ENCODE measurements at regions not wholly inside any gene's neighbourhood (a gene's known extent, or its start where the extent isn't known, plus 50 kb on each side); places are given as distances from the start of the nearest gene placed in this dataset.
A peak's percentile ranks its signal among the peaks of the same experiment; 100 is the strongest.

DNA sequence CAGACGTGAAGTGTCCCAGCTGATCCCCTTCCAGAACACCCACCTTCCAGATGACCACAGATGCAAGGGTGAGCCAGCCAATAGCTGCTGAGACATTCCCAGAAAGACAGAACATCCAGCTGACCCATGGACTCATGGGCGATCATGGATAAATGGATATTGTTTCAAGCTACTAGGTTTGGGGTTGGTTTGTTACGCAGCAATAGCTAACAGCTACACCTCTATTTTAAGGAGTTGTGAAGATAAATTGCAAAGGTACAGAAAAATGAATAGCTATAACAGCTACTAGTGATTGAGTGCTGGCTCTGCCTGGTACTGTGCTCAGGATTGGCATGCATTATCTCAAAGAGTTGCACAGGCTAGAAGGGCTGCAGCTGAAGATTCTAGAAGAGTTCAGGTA is 122.5 kb downstream of the MIAT start:
- H3K4me1 Mint-ChIP-seq: no peaks in the 10 kb centered on the region
- no peak overlapping the region for H3K4me3 Mint-ChIP-seq
- H3K27me3 Mint-ChIP-seq: no peaks in the 10 kb centered on the region
- H3K36me3 Mint-ChIP-seq (ENCODE audit: low read depth): peaks cover 96% of the 10 kb centered on the region
- no peak overlapping the region for H3K27ac Mint-ChIP-seq
- ATAC-seq (replicated peaks): no peak
- no peaks in the 10 kb centered on the region for H3K9me3 Mint-ChIP-seq

DNA sequence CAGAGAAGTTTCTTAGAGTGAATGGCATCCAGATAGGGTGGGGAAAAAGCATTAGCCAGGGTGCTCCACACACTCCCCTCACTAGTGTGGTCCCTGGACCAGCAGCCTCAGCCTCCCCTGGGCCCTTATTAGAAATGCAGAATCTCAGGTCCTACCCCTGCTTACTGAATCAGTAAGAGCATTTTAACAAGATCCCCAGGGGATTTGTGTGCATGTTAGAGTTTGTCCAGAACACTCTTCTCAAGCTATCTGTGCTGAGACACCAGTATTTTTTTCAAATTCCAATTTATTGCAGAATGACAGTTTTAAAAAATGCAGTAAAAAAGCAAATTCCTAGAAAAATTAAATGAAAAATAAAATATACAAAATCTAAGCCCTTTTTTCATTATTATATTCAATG is 123.1 kb downstream of the MIAT start:
- H3K27ac Mint-ChIP-seq: no peak overlapping the region
- ATAC-seq (replicated peaks): no peak
- H3K27me3 Mint-ChIP-seq: no peaks in the 10 kb centered on the region
- peaks cover 96% of the 10 kb centered on the region for H3K36me3 Mint-ChIP-seq (ENCODE audit: low read depth)
- no peaks in the 10 kb centered on the region for H3K4me1 Mint-ChIP-seq
- H3K4me3 Mint-ChIP-seq: no peak overlapping the region
- H3K9me3 Mint-ChIP-seq: no peaks in the 10 kb centered on the region

DNA sequence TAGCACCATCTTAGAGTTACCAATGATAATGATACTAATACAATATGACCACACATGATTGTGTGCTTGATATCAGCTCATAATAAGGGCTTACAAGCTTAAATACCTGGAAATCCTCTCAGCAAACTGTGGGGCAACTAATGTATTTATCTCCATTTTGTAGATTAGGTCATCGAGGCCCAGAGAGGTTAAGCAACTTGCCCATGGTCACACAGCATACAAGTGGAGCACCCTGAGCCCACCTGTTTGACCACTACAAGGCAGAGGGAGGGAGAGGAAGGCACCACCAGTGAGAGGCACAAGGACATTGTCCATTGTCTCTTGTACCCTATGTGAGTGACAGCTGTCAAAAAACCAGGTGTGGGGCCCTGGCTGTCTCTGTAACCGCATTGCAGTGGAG is 123.7 kb downstream of the MIAT start:
- peaks cover 95% of the 10 kb centered on the region for H3K36me3 Mint-ChIP-seq (ENCODE audit: low read depth)
- no peak for ATAC-seq (replicated peaks)
- no peaks in the 10 kb centered on the region for H3K4me1 Mint-ChIP-seq
- H3K9me3 Mint-ChIP-seq: no peaks in the 10 kb centered on the region
- H3K4me3 Mint-ChIP-seq: no peak overlapping the region
- no peak overlapping the region for H3K27ac Mint-ChIP-seq
- no peaks in the 10 kb centered on the region for H3K27me3 Mint-ChIP-seq

DNA sequence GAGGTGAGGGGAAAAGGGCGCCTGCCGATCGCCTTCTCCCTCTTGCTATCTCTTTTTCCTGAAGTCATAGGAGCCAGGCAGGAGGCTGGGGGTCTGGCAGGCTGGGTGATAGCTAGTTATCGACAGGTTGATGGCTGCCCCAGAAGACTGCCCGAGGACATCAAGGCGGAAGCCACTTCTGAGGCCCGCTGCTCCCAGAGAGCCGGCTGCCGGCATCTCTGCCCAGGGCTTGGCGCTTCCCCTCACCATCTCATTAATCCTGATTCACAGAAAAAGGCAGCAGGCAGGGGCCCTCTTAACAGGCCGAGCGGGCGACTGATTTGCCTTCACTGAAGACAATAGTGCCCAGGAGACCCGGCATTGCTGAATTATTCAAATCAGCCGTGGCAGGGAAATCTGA is 124.2 kb downstream of the MIAT start:
- no peaks in the 10 kb centered on the region for H3K27me3 Mint-ChIP-seq
- no peaks in the 10 kb centered on the region for H3K4me1 Mint-ChIP-seq
- no peak overlapping the region for H3K4me3 Mint-ChIP-seq
- H3K36me3 Mint-ChIP-seq (ENCODE audit: low read depth): peaks cover 93% of the 10 kb centered on the region
- no peaks in the 10 kb centered on the region for H3K9me3 Mint-ChIP-seq
- no peak overlapping the region for H3K27ac Mint-ChIP-seq
- no peak for ATAC-seq (replicated peaks)

DNA sequence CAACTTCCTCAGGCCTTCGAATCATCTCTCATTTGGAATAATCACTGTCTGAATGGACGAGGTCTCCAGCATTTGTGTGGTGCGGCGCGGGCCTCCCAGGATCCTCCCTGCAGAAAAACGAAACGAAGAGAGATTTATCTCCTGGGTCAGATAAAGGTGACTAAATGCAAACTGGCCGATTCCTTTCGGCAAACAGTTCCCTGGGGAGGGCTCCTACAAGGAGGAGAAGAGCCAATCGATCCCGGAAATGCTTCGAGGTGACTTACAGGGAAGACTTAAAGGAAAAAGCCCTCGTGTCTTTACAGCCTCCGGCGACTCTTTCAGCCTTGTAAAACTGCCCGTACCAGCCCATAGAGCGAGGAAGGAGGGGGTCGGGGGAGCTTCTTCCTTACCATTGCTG is 126.5 kb downstream of the MIAT start:
- ATAC-seq (replicated peaks): no peak
- no peaks in the 10 kb centered on the region for H3K27me3 Mint-ChIP-seq
- H3K4me3 Mint-ChIP-seq: no peak overlapping the region
- no peaks in the 10 kb centered on the region for H3K9me3 Mint-ChIP-seq
- no peak overlapping the region for H3K27ac Mint-ChIP-seq
- peaks cover 82% of the 10 kb centered on the region for H3K36me3 Mint-ChIP-seq (ENCODE audit: low read depth)
- H3K4me1 Mint-ChIP-seq: no peaks in the 10 kb centered on the region

DNA sequence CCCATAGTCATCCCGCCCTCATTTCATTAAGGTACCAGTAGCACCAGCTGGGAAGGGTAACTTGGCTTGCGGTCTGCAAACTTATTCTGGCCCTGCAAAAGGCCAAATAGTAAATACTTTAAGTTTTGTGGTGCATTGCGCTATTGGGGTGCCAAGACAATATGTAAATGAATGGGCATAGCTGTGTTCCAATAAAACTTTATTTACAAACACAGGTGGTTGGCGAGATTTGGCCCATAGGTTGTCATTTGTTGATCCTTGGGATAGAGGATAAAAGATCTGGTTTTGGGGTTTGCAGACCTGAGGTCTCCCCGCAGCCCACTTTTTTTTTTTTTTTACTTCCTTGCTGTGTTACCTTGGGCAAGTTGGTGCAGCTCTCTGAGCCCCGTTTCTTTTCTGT is 127.4 kb downstream of the MIAT start:
- peaks cover 82% of the 10 kb centered on the region for H3K36me3 Mint-ChIP-seq (ENCODE audit: low read depth)
- ATAC-seq (replicated peaks): no peak
- no peak overlapping the region for H3K27ac Mint-ChIP-seq

DNA sequence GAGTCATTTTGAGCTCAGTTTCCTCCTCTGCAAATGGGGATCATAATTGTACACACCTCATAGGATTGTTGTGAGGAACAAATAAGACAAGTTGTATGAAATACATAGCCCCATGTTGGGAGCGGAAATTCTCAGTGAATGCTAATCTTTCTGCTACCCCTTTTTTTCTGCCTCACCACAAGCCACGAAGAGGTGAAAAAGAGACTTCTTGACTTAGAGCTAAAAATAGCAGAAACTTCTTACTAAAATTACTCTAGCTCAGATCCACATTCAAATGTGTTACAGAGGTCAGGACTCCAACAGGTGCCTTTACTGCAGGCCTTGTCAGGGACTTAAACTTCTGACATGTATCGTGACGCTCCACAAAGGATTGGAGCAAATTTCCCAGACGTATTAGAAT is 128.5 kb downstream of the MIAT start:
- Mint-ChIP-seq H3K36me3 (ENCODE audit: low read depth) (peaks cover 82% of the 10 kb centered on the region), H3K9me3 (no peaks in the 10 kb centered on the region), H3K4me1 (no peaks in the 10 kb centered on the region), H3K27ac (no peak overlapping the region), H3K4me3 (no peak overlapping the region), H3K27me3 (no peaks in the 10 kb centered on the region)
- no peak for ATAC-seq (replicated peaks)

More for the DNA sequence above, 127.4 kb downstream of the MIAT start:
- Mint-ChIP-seq H3K27me3 (no peaks in the 10 kb centered on the region), H3K4me1 (no peaks in the 10 kb centered on the region), H3K4me3 (no peak overlapping the region), H3K9me3 (no peaks in the 10 kb centered on the region)

DNA sequence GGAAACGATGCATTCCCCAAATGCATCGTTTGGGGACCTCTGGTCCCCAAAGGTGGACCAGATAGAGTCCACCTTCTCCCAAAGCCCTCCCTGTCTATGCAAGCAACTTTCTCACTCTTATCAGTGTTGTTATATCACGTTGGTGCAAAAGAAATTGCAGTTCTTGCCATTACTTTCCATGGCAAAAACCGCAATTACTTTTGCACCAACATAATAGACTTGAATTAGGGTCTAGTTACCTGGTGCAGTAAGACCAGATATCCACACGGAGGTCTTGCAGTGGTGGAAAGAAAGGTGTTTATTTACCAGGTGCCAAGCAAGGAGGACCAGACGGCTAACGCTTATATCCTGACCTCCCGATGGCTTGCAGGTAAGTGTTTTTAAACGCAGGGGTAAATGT is 129.0 kb downstream of the MIAT start:
- Mint-ChIP-seq H3K36me3 (ENCODE audit: low read depth) (peaks cover 83% of the 10 kb centered on the region), H3K9me3 (no peaks in the 10 kb centered on the region), H3K27ac (no peak overlapping the region), H3K4me3 (no peak overlapping the region), H3K4me1 (no peaks in the 10 kb centered on the region), H3K27me3 (no peaks in the 10 kb centered on the region)
- ATAC-seq (replicated peaks): no peak

DNA sequence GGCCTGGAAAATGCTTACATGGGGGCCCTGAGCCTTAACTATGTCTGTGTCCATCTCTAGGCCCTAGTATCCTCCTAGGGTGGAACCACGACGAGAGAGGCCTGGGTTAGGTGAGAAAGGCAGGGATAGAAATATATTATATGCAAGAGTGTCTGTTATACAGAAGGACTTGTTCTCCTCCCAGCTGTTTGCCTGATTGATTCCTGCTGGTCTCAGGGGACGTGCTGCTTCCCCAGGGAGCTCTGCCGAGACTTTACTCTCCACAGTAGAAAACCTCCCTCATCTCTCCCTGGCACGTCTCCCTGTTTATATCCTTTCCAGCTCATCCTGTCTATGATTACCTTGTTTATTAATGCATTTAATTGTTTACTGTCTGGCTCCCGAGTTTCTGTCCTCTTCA is 132.6 kb downstream of the MIAT start:
- no peak for ATAC-seq (replicated peaks)
- Mint-ChIP-seq H3K27me3 (no peaks in the 10 kb centered on the region), H3K27ac (peak overlapping the region; percentile 11), H3K4me1 (peaks cover 5% of the 10 kb centered on the region), H3K4me3 (no peak overlapping the region), H3K9me3 (no peaks in the 10 kb centered on the region), H3K36me3 (ENCODE audit: low read depth) (peaks cover 79% of the 10 kb centered on the region)

DNA sequence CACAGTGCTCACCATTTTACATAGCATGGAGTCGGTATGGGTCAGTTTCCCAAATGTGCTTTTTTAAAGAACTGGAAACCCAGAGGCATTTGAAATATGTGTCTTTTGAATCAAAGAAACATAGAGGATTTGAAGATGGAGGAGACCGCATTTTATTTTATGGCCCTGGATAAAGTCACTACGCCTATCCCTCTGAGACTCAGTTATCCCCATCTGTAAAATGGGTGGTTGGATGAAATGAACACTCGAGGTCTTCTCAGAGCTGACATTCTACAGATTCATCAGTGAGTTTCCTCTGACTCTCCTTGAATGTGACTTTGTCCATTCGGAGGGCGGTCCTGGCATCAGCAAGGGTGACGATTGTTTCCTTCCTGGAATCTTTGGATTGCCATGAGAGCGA is 135.1 kb downstream of the MIAT start:
- Mint-ChIP-seq H3K4me1 (peaks cover 5% of the 10 kb centered on the region), H3K36me3 (ENCODE audit: low read depth) (peaks cover 65% of the 10 kb centered on the region), H3K27ac (no peak overlapping the region), H3K9me3 (no peaks in the 10 kb centered on the region), H3K27me3 (no peaks in the 10 kb centered on the region), H3K4me3 (no peak overlapping the region)
- ATAC-seq (replicated peaks): no peak

DNA sequence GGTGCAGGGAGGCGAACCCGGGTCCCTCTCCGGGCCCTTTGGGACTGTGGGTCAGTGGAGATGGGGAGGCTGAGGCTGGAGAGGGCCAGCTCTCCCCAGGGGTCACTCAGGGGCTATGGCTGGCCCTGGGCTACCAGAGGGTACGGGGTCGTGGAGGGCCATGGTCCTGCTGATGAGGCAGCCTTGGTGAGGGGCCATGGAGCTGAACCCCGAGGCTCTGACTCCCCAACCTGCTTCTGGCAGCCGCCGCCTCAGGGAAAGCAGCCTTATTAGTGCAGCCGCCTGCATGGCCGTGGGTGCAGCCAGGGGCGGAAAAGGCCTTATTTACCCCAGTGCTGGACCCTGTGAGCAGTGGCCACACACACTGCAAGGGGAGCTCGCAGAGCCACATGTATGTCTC is 139.4 kb downstream of the MIAT start:
- ATAC-seq (replicated peaks): no peak
- H3K27me3 Mint-ChIP-seq: no peaks in the 10 kb centered on the region
- peaks cover 31% of the 10 kb centered on the region for H3K36me3 Mint-ChIP-seq (ENCODE audit: low read depth)
- H3K4me1 Mint-ChIP-seq: peaks cover 5% of the 10 kb centered on the region
- H3K9me3 Mint-ChIP-seq: no peaks in the 10 kb centered on the region
- H3K27ac Mint-ChIP-seq: no peak overlapping the region
- no peak overlapping the region for H3K4me3 Mint-ChIP-seq

DNA sequence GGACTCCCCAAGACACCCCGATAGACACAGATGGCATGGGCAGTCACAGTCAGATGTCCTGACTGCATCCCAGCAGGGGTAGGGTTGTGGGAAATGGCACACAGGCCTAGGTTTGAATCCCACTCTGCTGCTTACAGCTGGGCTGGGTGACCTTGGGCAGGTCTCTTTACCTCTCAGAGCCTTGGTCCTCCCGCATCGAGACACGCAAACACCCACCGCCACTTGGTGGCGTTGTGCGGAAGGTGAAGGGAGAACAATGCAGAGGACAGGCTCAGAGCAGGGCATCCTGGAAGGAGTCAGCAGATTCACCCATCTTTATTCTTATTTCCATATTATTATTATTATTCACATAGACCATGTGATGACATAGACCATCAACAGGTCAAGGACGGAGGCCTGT is 140.5 kb downstream of the MIAT start:
- Mint-ChIP-seq H3K27ac (no peak overlapping the region), H3K4me3 (no peak overlapping the region), H3K4me1 (peaks cover 5% of the 10 kb centered on the region), H3K36me3 (ENCODE audit: low read depth) (peaks cover 22% of the 10 kb centered on the region), H3K27me3 (no peaks in the 10 kb centered on the region), H3K9me3 (no peaks in the 10 kb centered on the region)
- no peak for ATAC-seq (replicated peaks)

DNA sequence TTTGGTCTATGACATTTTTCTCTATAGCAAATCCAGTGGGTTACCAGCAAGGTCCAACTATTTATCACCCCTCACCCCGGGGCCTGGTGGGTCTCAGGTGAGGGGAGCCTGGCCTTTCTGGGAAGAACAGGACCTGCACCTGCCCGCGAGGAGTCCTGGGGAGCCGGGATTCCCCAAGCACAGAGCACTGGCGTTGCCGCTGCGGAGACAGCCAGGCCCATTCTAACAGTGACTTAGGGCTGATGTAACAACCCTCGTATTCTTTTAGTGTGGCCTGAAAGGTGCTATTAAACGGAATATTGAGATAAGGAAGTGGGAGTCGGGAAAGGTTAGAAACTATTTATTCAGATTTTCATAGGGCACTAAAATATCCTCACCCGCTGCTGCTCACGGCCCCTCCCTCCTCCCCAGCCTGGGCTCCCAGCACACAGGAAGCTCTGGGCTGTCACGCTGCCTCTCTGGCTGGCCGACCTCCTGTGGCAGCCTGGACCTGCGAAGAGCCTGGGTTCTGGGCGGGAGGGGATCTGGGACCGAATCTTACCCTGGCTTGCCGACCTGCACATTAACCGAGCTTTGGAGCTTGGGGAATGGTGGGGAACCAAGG is 141.2 kb downstream of the MIAT start:
- ATAC-seq (replicated peaks): no peak
- Mint-ChIP-seq H3K36me3 (ENCODE audit: low read depth) (peaks cover 15% of the 10 kb centered on the region), H3K27ac (no peak overlapping the region), H3K4me1 (peaks cover 4% of the 10 kb centered on the region), H3K4me3 (no peak overlapping the region), H3K27me3 (no peaks in the 10 kb centered on the region), H3K9me3 (no peaks in the 10 kb centered on the region)

DNA sequence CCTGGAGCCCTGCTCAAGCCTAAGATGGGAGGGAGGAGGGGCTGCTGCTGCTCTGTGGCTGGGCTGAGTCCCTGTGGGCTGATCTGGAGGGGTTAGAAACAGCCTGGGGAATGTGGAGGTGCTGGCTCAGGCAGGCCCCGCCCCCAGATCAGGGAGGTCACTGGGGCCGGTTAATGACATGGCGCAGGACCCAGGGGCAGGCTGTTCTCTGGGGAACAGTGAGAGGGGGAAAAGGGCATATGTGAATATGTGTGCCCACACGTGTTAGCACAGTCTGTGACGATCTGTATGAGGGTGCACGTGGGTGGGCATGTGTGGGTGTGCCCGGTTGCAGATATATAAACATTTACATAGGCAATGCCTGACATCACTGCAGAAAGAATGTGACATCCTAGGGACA is 143.5 kb downstream of the MIAT start:
- Mint-ChIP-seq H3K27ac (no peak overlapping the region), H3K4me3 (no peak overlapping the region), H3K4me1 (peaks cover 4% of the 10 kb centered on the region), H3K27me3 (no peaks in the 10 kb centered on the region), H3K9me3 (no peaks in the 10 kb centered on the region), H3K36me3 (ENCODE audit: low read depth) (no peaks in the 10 kb centered on the region)
- no peak for ATAC-seq (replicated peaks)

DNA sequence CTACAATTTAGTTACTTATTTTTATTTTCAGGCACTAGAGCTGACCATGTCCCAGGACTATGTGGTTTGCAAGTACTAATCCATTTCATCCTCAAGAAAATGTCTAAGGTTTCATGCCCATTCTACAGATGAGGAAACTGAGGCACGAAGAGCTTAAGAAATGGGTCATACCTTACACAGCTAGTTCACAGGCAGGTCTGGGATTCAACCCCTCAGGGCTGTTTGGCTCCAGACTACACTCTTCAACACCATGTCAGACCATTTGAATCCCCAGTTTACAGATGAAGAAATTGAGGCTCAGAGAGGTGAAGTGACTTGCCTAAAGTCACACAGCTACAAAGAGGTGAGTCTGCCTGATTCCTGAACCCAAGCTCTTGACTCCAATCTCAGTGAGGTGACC is 144.1 kb downstream of the MIAT start:
- no peak overlapping the region for H3K27ac Mint-ChIP-seq
- ATAC-seq (replicated peaks): no peak
- no peaks in the 10 kb centered on the region for H3K36me3 Mint-ChIP-seq (ENCODE audit: low read depth)
- H3K27me3 Mint-ChIP-seq: no peaks in the 10 kb centered on the region
- H3K9me3 Mint-ChIP-seq: no peaks in the 10 kb centered on the region
- H3K4me1 Mint-ChIP-seq: peaks cover 4% of the 10 kb centered on the region
- H3K4me3 Mint-ChIP-seq: no peak overlapping the region

DNA sequence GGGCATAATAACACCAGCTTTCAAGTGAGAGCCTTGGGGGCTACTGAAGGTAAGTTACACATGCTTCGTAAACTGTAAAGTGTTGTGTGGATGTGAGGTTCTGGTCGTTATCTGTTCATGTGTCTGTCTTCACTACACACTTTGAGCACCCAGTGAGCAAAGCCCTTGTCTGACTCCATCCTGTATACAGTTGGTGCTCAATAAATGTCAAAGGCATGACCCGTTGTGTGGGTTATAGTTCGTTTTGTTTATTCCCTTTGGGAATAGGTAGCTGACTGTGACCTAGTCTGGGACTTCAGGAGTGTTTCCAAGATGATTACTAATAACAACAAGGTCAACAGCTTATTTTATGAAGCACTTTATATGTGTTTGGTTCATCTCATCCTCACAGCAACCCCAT is 146.9 kb downstream of the MIAT start:
- Mint-ChIP-seq H3K27ac (no peak overlapping the region), H3K27me3 (no peaks in the 10 kb centered on the region), H3K4me3 (no peak overlapping the region), H3K36me3 (ENCODE audit: low read depth) (no peaks in the 10 kb centered on the region), H3K9me3 (no peaks in the 10 kb centered on the region), H3K4me1 (peaks cover 4% of the 10 kb centered on the region)
- ATAC-seq (replicated peaks): no peak
